B cell (primary cell): ENCODE measurements at regions not wholly inside any gene's neighbourhood (a gene's known extent, or its start where the extent isn't known, plus 50 kb on each side); places are given as distances from the start of the nearest gene placed in this dataset.

ENCODE experiments used
- ATAC-seq: fragments of 200-7000 bp; cut with Tn5 transposase; one replicate; pipeline ENCODE4 v1.10.0; 2021; ENCODE audit warnings: low read depth, mild to moderate bottlenecking, moderate number of reproducible peaks, moderate library complexity
- CTCF ChIA-PET: fragments of 350-600 bp; sonication (Branson Sonifier 250); formaldehyde crosslinking; loops from one replicate; lab custom pipeline; 2021; ENCODE audit warnings: antibody characterized with exemption, inconsistent platforms; lab: Charles Lee
- POLR2A ChIA-PET: fragments of 350-600 bp; sonication (Branson Sonifier 250); formaldehyde crosslinking; loops from one replicate; lab custom pipeline; 2021; ENCODE audit warnings: antibody characterized with exemption; lab: Charles Lee
- DNase-seq: peaks from one replicate; pipeline ENCODE4 v3.0.0; 2013
- H2AFZ ChIP-seq: 2 replicates; pipeline ENCODE4 v1.6.1; 2012; ENCODE audit warnings: mild to moderate bottlenecking, low read depth, low read length; ENCODE audit not compliant: insufficient read depth, poor library complexity, severe bottlenecking
- H3K27ac ChIP-seq, 2 donors: 1 replicate in 1 of 2; 2 replicates in 1 of 2; pipeline ENCODE4 v1.5.1; 2012 to 2013; ENCODE audit warnings: low read length in 2 of 2, mild to moderate bottlenecking in 2 of 2, moderate library complexity in 1 of 2
- H3K27me3 ChIP-seq, 4 experiments: fragments of 200-600 bp in 1 of 4; sonication (generic) in 1 of 4; replicated peaks in 1 of 4; 1 replicate in 2 of 4; 2 replicates in 2 of 4; pipeline versions ENCODE4 v1.6.1 to v1.7.0; 2013 to 2016; ENCODE audit warnings: low read length in 3 of 4, mild to moderate bottlenecking in 2 of 4, mixed read lengths in 1 of 4, moderate library complexity in 1 of 4; ENCODE audit not compliant: insufficient read depth in 4 of 4, control insufficient read depth in 3 of 4; ENCODE audit errors: control extremely low read depth in 1 of 4
- H3K36me3 ChIP-seq, 2 experiments: replicated peaks in 1 of 2; 1 replicate in 1 of 2; 2 replicates in 1 of 2; pipeline versions ENCODE4 v1.6.1 to v1.7.1; 2013; ENCODE audit warnings: low read length in 1 of 2; ENCODE audit not compliant: insufficient read depth in 2 of 2, control insufficient read depth in 1 of 2; ENCODE audit errors: control extremely low read depth in 1 of 2, extremely low read depth in 1 of 2
- H3K4me1 ChIP-seq, 2 donors: fragments of 200-600 bp in 1 of 2; sonication (generic) in 1 of 2; 1 replicate in 1 of 2; 2 replicates in 1 of 2; pipeline versions ENCODE4 v1.5.1 to v1.6.1; 2013 to 2017; ENCODE audit warnings: low read length in 2 of 2; ENCODE audit not compliant: control insufficient read depth in 2 of 2, insufficient read depth in 2 of 2
- H3K4me2 ChIP-seq: replicated peaks from 2 replicates; pipeline ENCODE3; 2012; ENCODE audit warnings: mild to moderate bottlenecking, low read depth, low read length; ENCODE audit not compliant: poor library complexity, severe bottlenecking
- H3K4me3 ChIP-seq, 5 experiments: fragments of 200-600 bp in 1 of 5; sonication (generic) in 1 of 5; 1 replicate in 3 of 5; 2 replicates in 2 of 5; pipeline versions ENCODE4 v1.5.1 to v1.7.0; 2011 to 2016; ENCODE audit warnings: low read length in 4 of 5, mild to moderate bottlenecking in 4 of 5, low read depth in 2 of 5, control low read depth in 1 of 5, moderate library complexity in 1 of 5; ENCODE audit not compliant: insufficient read depth in 1 of 5; ENCODE audit errors: control extremely low read depth in 1 of 5, extremely low read depth in 1 of 5
- H3K79me2 ChIP-seq: fragments of 200-600 bp; sonication (generic); one replicate; pipeline ENCODE4 v1.6.0; 2016; ENCODE audit warnings: low read length; ENCODE audit not compliant: control insufficient read depth, insufficient read depth
- H3K9ac ChIP-seq: fragments of 200-600 bp; sonication (generic); 2 replicates; pipeline ENCODE4 v1.6.1; 2017; ENCODE audit warnings: mild to moderate bottlenecking, low read length, moderate library complexity
- H3K9me3 ChIP-seq, 3 donors: one replicate each; pipeline versions ENCODE4 v1.6.1 to v1.7.1; 2013; ENCODE audit warnings: low read length in 2 of 3; ENCODE audit not compliant: control insufficient read depth in 2 of 3, insufficient read depth in 1 of 3; ENCODE audit errors: control extremely low read depth in 1 of 3
- H4K20me1 ChIP-seq: 2 replicates; pipeline ENCODE4 v1.6.0; 2012; ENCODE audit warnings: mild to moderate bottlenecking, low read length; ENCODE audit not compliant: insufficient read depth, control insufficient read depth, poor library complexity, severe bottlenecking
- H3K27ac Mint-ChIP-seq: one replicate; pipeline ENCODE4 v1.8.0; 2021; ENCODE audit warnings: mixed read lengths
- H3K27me3 Mint-ChIP-seq: one replicate; pipeline ENCODE4 v1.8.0; 2021; ENCODE audit warnings: mixed read lengths
- H3K4me1 Mint-ChIP-seq: one replicate; pipeline ENCODE4 v1.8.0; 2021; ENCODE audit warnings: mixed read lengths
- H3K4me3 Mint-ChIP-seq: one replicate; pipeline ENCODE4 v1.8.0; 2021; ENCODE audit warnings: mixed read lengths
- H3K9me3 Mint-ChIP-seq: one replicate; pipeline ENCODE4 v1.8.0; 2022; ENCODE audit warnings: mixed read lengths; ENCODE audit not compliant: insufficient read depth
- EZH2 ChIP-seq: IDR thresholded peaks from 2 replicates; pipeline ENCODE4 v1.6.1; 2012; ENCODE audit warnings: borderline replicate concordance, low read depth, mild to moderate bottlenecking, moderate library complexity, low read length; ENCODE audit not compliant: insufficient read depth, poor library complexity, severe bottlenecking
- WGBS: methylation state at CpG from one replicate; pipeline ENCODE4 v1.1.5; 2013; ENCODE audit warnings: missing lambda C conversion rate; ENCODE audit not compliant: insufficient coverage; 5-methylcytosine and 5-hydroxymethylcytosine counted together
- intact Hi-C: fragments of 100-400 bp; cut with micrococcal nuclease; formaldehyde crosslinking; loops from one replicate; pipeline ENCODE4 v1.10.0; 2022
- TF ChIP-seq, protein P1 (sequence below): fragments of 200-600 bp; IDR thresholded peaks from one replicate; pipeline ENCODE4 v1.8.0; 2022; ENCODE audit warnings: antibody characterized with exemption, mild to moderate bottlenecking

DNA sequence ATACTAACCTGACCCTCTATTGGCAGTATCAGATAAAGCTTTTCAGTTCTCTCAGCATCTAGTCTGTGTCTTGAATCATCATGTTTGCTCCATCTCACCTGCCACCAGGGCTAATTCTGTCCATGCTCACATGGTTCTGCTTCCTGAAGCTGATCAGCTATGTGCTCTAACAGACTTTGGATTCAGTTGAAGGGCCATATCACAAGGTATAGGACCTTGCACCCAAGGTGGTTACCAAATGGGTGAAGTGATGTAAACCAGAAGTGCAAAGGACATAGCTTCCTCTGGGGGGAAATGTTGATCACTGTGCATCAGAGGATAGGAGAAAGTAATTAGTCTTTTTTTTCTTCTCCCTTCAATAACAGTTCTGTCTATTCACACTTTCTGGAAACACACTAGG, 417.0 kb upstream of the ANO5 start:
- no peak overlapping the region for H2AFZ ChIP-seq
- no peak overlapping the region for H3K4me2 ChIP-seq
- no peak overlapping the region for H3K4me3 ChIP-seq
- ChIA-PET POLR2A (no interaction called here), CTCF (no interaction called here)
- no peaks in the 10 kb centered on the region for H3K79me2 ChIP-seq
- DNase-seq (no peak), ATAC-seq (no peak)
- no peaks in the 10 kb centered on the region for H3K27me3 Mint-ChIP-seq
- H3K4me1 ChIP-seq = no peaks in the 10 kb centered on the region
- peaks cover 0 to 4% (median 2%) of the 10 kb centered on the region in 3 donors for H3K9me3 ChIP-seq
- no peaks in the 10 kb centered on the region for H3K36me3 ChIP-seq
- intact Hi-C loops = no loop called here
- no peak overlapping the region for H3K9ac ChIP-seq
- H3K27me3 ChIP-seq = no peaks in the 10 kb centered on the region
- H3K27ac Mint-ChIP-seq = no peak overlapping the region
- H4K20me1 ChIP-seq = no peaks in the 10 kb centered on the region
- H3K9me3 Mint-ChIP-seq = no peaks in the 10 kb centered on the region
- H3K4me1 Mint-ChIP-seq = no peaks in the 10 kb centered on the region
- TF ChIP-seq, protein P1, sequence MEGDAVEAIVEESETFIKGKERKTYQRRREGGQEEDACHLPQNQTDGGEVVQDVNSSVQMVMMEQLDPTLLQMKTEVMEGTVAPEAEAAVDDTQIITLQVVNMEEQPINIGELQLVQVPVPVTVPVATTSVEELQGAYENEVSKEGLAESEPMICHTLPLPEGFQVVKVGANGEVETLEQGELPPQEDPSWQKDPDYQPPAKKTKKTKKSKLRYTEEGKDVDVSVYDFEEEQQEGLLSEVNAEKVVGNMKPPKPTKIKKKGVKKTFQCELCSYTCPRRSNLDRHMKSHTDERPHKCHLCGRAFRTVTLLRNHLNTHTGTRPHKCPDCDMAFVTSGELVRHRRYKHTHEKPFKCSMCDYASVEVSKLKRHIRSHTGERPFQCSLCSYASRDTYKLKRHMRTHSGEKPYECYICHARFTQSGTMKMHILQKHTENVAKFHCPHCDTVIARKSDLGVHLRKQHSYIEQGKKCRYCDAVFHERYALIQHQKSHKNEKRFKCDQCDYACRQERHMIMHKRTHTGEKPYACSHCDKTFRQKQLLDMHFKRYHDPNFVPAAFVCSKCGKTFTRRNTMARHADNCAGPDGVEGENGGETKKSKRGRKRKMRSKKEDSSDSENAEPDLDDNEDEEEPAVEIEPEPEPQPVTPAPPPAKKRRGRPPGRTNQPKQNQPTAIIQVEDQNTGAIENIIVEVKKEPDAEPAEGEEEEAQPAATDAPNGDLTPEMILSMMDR = no peak
- no peak overlapping the region for H3K4me3 Mint-ChIP-seq
- H3K27ac ChIP-seq = no peak overlapping the region

- peaks cover 3% of the 10 kb centered on the region for H3K9me3 Mint-ChIP-seq
- H3K27ac ChIP-seq = no peak overlapping the region
- no peak overlapping the region for H3K4me3 ChIP-seq
- no CpG with 5 or more reads among the region's 4 CpGs for WGBS
- intact Hi-C loops = no loop called here
- no peak overlapping the region for H3K4me3 Mint-ChIP-seq
- no peaks in the 10 kb centered on the region for H3K27me3 ChIP-seq
- H3K36me3 ChIP-seq = no peaks in the 10 kb centered on the region
- H3K27me3 Mint-ChIP-seq = no peaks in the 10 kb centered on the region
- H3K9ac ChIP-seq = no peak overlapping the region
- no peak overlapping the region for H3K4me2 ChIP-seq
- POLR2A ChIA-PET = no interaction called here
- DNase-seq (no peak), ATAC-seq (no peak)
- CTCF ChIA-PET = no interaction called here
- H3K4me1 ChIP-seq = no peaks in the 10 kb centered on the region
- no peaks in the 10 kb centered on the region for H3K79me2 ChIP-seq
- H3K9me3 ChIP-seq = peaks cover 0 to 2% (median 0%) of the 10 kb centered on the region in 3 donors
- no peak overlapping the region for H2AFZ ChIP-seq
- no peaks in the 10 kb centered on the region for H3K4me1 Mint-ChIP-seq
- TF ChIP-seq, protein P1 = no peak
- no peak for TF ChIP-seq EZH2
- no peak overlapping the region for H3K27ac Mint-ChIP-seq
- H4K20me1 ChIP-seq = no peaks in the 10 kb centered on the region
Observed at GRCh38 chr11:21783954-21784353, 408.9 kb upstream of the ANO5 start.
